ENCODE measurements at regions not wholly inside any gene's neighbourhood (a gene's known extent, or its start where the extent isn't known, plus 50 kb on each side); places are given as distances from the start of the nearest gene placed in this dataset.

DNA sequence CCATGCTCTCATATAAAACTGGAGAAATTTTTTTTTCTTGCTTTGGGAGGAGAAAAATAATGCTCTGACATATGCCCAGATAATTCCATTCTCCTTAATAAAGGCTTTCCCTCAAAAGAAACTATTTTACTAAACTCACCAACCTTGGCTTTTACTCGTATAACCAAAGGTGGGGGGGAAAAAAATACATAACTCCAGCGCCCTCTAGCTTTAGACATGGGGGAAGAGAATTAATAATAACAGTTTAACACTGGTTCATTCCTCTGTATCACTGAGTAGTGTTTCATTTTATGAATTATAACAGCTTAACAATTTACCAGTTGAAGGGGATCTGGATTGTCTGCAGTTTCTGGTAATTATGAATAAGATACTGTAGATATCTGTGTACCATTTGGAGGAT, 1226.1 kb downstream of the GRIK2 start:
- Histone ChIP-seq H3K79me1 (replicated peaks; ENCODE audit: low read length, poor library complexity, severe bottlenecking) (no peaks in the 10 kb centered on the region), H2BK5ac (ENCODE audit: low read depth, low read length, poor library complexity, severe bottlenecking) (no peak overlapping the region), H3K4me3 (ENCODE audit: insufficient read depth in 1 of 2, low read depth in 1 of 2, low read length in 2 of 2) (no peak overlapping the region), H4K8ac (ENCODE audit: low read length) (no peak overlapping the region), H2AFZ (ENCODE audit: low read depth, low read length) (no peak overlapping the region), H3K18ac (ENCODE audit: low read depth in 1 of 2, low read length in 2 of 2) (no peak overlapping the region), H3K4ac (ENCODE audit: low read depth in 1 of 2, low read length in 2 of 2) (no peak overlapping the region), H3K9ac (ENCODE audit: low read length) (no peak overlapping the region), H2AK5ac (ENCODE audit: low read length, severe bottlenecking) (no peak overlapping the region), H3K23ac (ENCODE audit: low read length in 2 of 2) (no peak overlapping the region), H3K4me2 (ENCODE audit: low read length, poor library complexity, severe bottlenecking) (no peak overlapping the region), H3K14ac (ENCODE audit: low read length in 2 of 2) (no peak overlapping the region), H3K9me3 (ENCODE audit: control insufficient read depth, low read length) (no peaks in the 10 kb centered on the region), H2BK120ac (ENCODE audit: low read depth, low read length) (no peak overlapping the region), H3K27ac (ENCODE audit: low read length, poor library complexity, severe bottlenecking) (no peak overlapping the region), H2BK12ac (ENCODE audit: low read length in 2 of 2) (no peak overlapping the region), H2BK15ac (ENCODE audit: low read depth, poor library complexity, severe bottlenecking) (no peak overlapping the region), H3K27me3 (ENCODE audit: control insufficient read depth in 1 of 2, insufficient read depth in 1 of 2, low read length in 2 of 2) (no peaks in the 10 kb centered on the region), H3K36me3 (ENCODE audit: control insufficient read depth in 1 of 2, insufficient read depth in 2 of 2, low read depth in 1 of 2, low read length in 2 of 2) (no peaks in the 10 kb centered on the region), H4K91ac (ENCODE audit: low read length) (no peak overlapping the region), H3K4me1 (ENCODE audit: control insufficient read depth, insufficient read depth, low read depth, low read length) (no peaks in the 10 kb centered on the region)
- DNase-seq = peak; percentile 18
- WGBS = no CpG with 5 or more reads among the region's 2 CpGs

GRCh38 chr6:102582569-102582968, 1189.1 kb downstream of the GRIK2 start:
- 97% methylated on average over 5 of the region's 5 CpGs for WGBS

DNA sequence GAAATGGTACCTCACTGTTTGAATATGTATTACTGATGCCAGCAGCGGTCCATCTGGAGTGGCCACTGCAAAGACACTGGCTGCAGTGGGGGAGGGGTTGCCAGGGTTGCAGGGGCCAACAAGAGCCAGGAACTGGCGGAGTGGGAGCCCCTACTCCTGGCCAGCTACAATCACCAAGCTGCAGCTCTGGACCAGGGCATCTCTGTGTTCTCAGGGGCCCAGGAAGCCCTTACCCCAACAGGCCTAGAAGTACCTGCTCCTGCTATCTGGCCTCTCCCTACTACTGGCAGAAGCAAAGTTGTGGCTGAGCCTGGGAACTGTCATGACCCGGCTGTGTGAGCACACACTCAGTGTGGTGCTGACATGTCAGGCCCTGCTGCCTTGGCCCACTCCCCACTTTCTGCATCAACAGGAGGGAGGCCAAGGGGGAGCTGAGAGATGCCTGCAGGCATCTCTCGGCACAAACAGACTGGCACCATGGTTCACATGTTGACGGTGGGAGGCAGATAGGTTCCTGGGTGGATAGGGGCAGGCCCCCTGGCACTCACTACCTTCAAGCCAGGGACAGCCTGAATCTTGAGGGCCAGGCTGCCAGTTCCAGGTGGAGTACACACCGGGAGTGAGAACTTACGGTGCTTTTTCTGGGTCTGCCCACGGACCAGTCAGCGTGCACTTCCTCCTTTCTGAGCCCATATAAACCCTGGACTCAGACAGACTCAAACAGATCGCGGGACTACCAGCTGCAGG, 1188.0 kb downstream of the GRIK2 start:
- no peak overlapping the region for H3K4me3 ChIP-seq (ENCODE audit: insufficient read depth in 1 of 2, low read depth in 1 of 2, low read length in 2 of 2)
- H2BK12ac ChIP-seq (ENCODE audit: low read length in 2 of 2) = no peak overlapping the region
- no peaks in the 10 kb centered on the region for H3K27me3 ChIP-seq (ENCODE audit: control insufficient read depth in 1 of 2, insufficient read depth in 1 of 2, low read length in 2 of 2)
- no peak overlapping the region for H2BK5ac ChIP-seq (ENCODE audit: low read depth, low read length, poor library complexity, severe bottlenecking)
- H4K91ac ChIP-seq (ENCODE audit: low read length) = peak overlapping the region; percentile 50
- H4K8ac ChIP-seq (ENCODE audit: low read length) = no peak overlapping the region
- H2AFZ ChIP-seq (ENCODE audit: low read depth, low read length) = no peak overlapping the region
- no peaks in the 10 kb centered on the region for H3K4me1 ChIP-seq (ENCODE audit: control insufficient read depth, insufficient read depth, low read depth, low read length)
- H3K79me1 ChIP-seq (replicated peaks; ENCODE audit: low read length, poor library complexity, severe bottlenecking) = no peaks in the 10 kb centered on the region
- no peak overlapping the region for H2BK120ac ChIP-seq (ENCODE audit: low read depth, low read length)
- no peak overlapping the region for H3K9ac ChIP-seq (ENCODE audit: low read length)
- no peak overlapping the region for H3K14ac ChIP-seq (ENCODE audit: low read length in 2 of 2)
- 93% methylated on average over 11 of the region's 11 CpGs for WGBS
- H2AK5ac ChIP-seq (ENCODE audit: low read length, severe bottlenecking) = no peak overlapping the region
- H3K9me3 ChIP-seq (ENCODE audit: control insufficient read depth, low read length) = peaks cover 6% of the 10 kb centered on the region
- H2BK15ac ChIP-seq (ENCODE audit: low read depth, poor library complexity, severe bottlenecking) = no peak overlapping the region
- H3K23ac ChIP-seq (ENCODE audit: low read length in 2 of 2) = no peak overlapping the region
- no peak overlapping the region for H3K4ac ChIP-seq (ENCODE audit: low read depth in 1 of 2, low read length in 2 of 2)
- no peaks in the 10 kb centered on the region for H3K36me3 ChIP-seq (ENCODE audit: control insufficient read depth in 1 of 2, insufficient read depth in 2 of 2, low read depth in 1 of 2, low read length in 2 of 2)
- DNase-seq = no peak
- no peak overlapping the region for H3K4me2 ChIP-seq (ENCODE audit: low read length, poor library complexity, severe bottlenecking)
- no peak overlapping the region for H3K18ac ChIP-seq (ENCODE audit: low read depth in 1 of 2, low read length in 2 of 2)
- H3K27ac ChIP-seq (ENCODE audit: low read length, poor library complexity, severe bottlenecking) = no peak overlapping the region

More at GRCh38 chr6:102582569-102582968, 1189.1 kb downstream of the GRIK2 start:
- H3K4ac ChIP-seq (ENCODE audit: low read depth in 1 of 2, low read length in 2 of 2) = no peak overlapping the region
- no peak overlapping the region for H3K18ac ChIP-seq (ENCODE audit: low read depth in 1 of 2, low read length in 2 of 2)
- H2AK5ac ChIP-seq (ENCODE audit: low read length, severe bottlenecking) = no peak overlapping the region
- no peak overlapping the region for H2AFZ ChIP-seq (ENCODE audit: low read depth, low read length)
- no peak overlapping the region for H4K8ac ChIP-seq (ENCODE audit: low read length)
- H2BK120ac ChIP-seq (ENCODE audit: low read depth, low read length) = no peak overlapping the region
- H3K27ac ChIP-seq (ENCODE audit: low read length, poor library complexity, severe bottlenecking) = no peak overlapping the region
- H3K9ac ChIP-seq (ENCODE audit: low read length) = no peak overlapping the region
- no peak overlapping the region for H3K14ac ChIP-seq (ENCODE audit: low read length in 2 of 2)
- no peaks in the 10 kb centered on the region for H3K27me3 ChIP-seq (ENCODE audit: control insufficient read depth in 1 of 2, insufficient read depth in 1 of 2, low read length in 2 of 2)
- no peaks in the 10 kb centered on the region for H3K36me3 ChIP-seq (ENCODE audit: control insufficient read depth in 1 of 2, insufficient read depth in 2 of 2, low read depth in 1 of 2, low read length in 2 of 2)
- H3K4me1 ChIP-seq (ENCODE audit: control insufficient read depth, insufficient read depth, low read depth, low read length) = no peaks in the 10 kb centered on the region
- no peak overlapping the region for H2BK5ac ChIP-seq (ENCODE audit: low read depth, low read length, poor library complexity, severe bottlenecking)
- no peak overlapping the region for H3K23ac ChIP-seq (ENCODE audit: low read length in 2 of 2)
- H2BK12ac ChIP-seq (ENCODE audit: low read length in 2 of 2) = no peak overlapping the region
- no peak overlapping the region for H3K4me3 ChIP-seq (ENCODE audit: insufficient read depth in 1 of 2, low read depth in 1 of 2, low read length in 2 of 2)
- H3K9me3 ChIP-seq (ENCODE audit: control insufficient read depth, low read length) = peaks cover 6% of the 10 kb centered on the region
- DNase-seq = no peak
- no peak overlapping the region for H3K4me2 ChIP-seq (ENCODE audit: low read length, poor library complexity, severe bottlenecking)
- no peak overlapping the region for H2BK15ac ChIP-seq (ENCODE audit: low read depth, poor library complexity, severe bottlenecking)
- peak overlapping the region; percentile 25 for H4K91ac ChIP-seq (ENCODE audit: low read length)
- H3K79me1 ChIP-seq (replicated peaks; ENCODE audit: low read length, poor library complexity, severe bottlenecking) = no peaks in the 10 kb centered on the region

DNA sequence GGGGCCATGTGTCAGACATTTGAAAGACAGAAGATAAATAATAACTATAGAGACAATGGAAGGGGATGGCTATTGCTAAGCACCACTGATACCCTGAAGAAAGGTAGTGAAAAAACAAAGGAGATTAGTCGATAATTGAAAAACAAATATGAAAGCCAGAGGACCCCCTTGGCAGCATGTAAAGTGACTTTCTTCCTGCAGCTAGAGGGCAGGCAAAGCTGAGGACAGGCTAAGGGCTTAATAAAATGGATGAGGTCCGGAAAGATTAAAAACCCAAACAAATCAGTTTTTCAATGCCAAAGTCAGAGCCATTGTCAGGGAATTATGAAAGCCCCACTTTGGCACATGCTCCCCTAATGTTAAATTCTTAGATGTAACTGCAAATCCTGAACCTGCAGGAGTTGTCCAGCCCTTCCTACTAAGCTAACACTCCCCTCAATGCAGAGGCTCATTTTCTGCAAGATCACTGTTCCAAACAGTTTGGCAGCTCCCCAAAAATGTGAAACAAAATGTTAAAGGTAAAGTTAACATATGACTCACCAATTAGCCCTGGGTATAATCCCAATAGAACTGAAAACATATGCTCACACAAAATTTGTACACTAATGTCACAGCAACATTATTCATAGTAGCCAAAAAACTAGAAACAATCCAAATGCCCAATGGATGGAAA, 1177.9 kb downstream of the GRIK2 start:
- WGBS = 96% methylated on average over 2 of the region's 2 CpGs
- Histone ChIP-seq H3K4me3 (ENCODE audit: insufficient read depth in 1 of 2, low read depth in 1 of 2, low read length in 2 of 2) (no peak overlapping the region), H3K27me3 (ENCODE audit: control insufficient read depth in 1 of 2, insufficient read depth in 1 of 2, low read length in 2 of 2) (no peaks in the 10 kb centered on the region), H3K4ac (ENCODE audit: low read depth in 1 of 2, low read length in 2 of 2) (no peak overlapping the region), H3K18ac (ENCODE audit: low read depth in 1 of 2, low read length in 2 of 2) (no peak overlapping the region), H3K9ac (ENCODE audit: low read length) (no peak overlapping the region), H2BK15ac (ENCODE audit: low read depth, poor library complexity, severe bottlenecking) (no peak overlapping the region), H4K8ac (ENCODE audit: low read length) (no peak overlapping the region), H3K4me2 (ENCODE audit: low read length, poor library complexity, severe bottlenecking) (no peak overlapping the region), H4K91ac (ENCODE audit: low read length) (no peak overlapping the region), H2BK12ac (ENCODE audit: low read length in 2 of 2) (no peak overlapping the region), H3K4me1 (ENCODE audit: control insufficient read depth, insufficient read depth, low read depth, low read length) (no peaks in the 10 kb centered on the region), H2BK120ac (ENCODE audit: low read depth, low read length) (no peak overlapping the region), H2AK5ac (ENCODE audit: low read length, severe bottlenecking) (no peak overlapping the region), H3K14ac (ENCODE audit: low read length in 2 of 2) (no peak overlapping the region), H3K36me3 (ENCODE audit: control insufficient read depth in 1 of 2, insufficient read depth in 2 of 2, low read depth in 1 of 2, low read length in 2 of 2) (no peaks in the 10 kb centered on the region), H2AFZ (ENCODE audit: low read depth, low read length) (no peak overlapping the region), H3K23ac (ENCODE audit: low read length in 2 of 2) (no peak overlapping the region), H3K79me1 (replicated peaks; ENCODE audit: low read length, poor library complexity, severe bottlenecking) (no peaks in the 10 kb centered on the region), H3K27ac (ENCODE audit: low read length, poor library complexity, severe bottlenecking) (no peak overlapping the region), H3K9me3 (ENCODE audit: control insufficient read depth, low read length) (no peaks in the 10 kb centered on the region), H2BK5ac (ENCODE audit: low read depth, low read length, poor library complexity, severe bottlenecking) (no peak overlapping the region)
- DNase-seq = no peak

All from mesenchymal stem cell (in vitro differentiated cells and primary cell).